H9 (cell line): ENCODE measurements at regions not wholly inside any gene's neighbourhood (a gene's known extent, or its start where the extent isn't known, plus 50 kb on each side); places are given as distances from the start of the nearest gene placed in this dataset.
"Not testable (repeated sequence)": the region's sequence is repeated elsewhere in the genome, so short reads cannot be mapped to it uniquely, and the experiment has no call there.

Experiments used
- DNase-seq: peaks from one replicate; pipeline ENCODE4 v3.0.0-alpha.2; 2017
- H2AFZ ChIP-seq: one replicate; pipeline ENCODE4 v1.6.1; 2013; ENCODE audit warnings: mild to moderate bottlenecking, low read length, control low read depth, moderate library complexity
- H2AK5ac ChIP-seq: 2 replicates; pipeline ENCODE4 v1.6.1; 2013; ENCODE audit warnings: low read length, control low read depth, mixed read lengths; ENCODE audit not compliant: insufficient read length
- H2BK120ac ChIP-seq: one replicate; pipeline ENCODE4 v1.6.1; 2013; ENCODE audit warnings: low read depth, mild to moderate bottlenecking, low read length, control low read depth, inconsistent platforms; ENCODE audit not compliant: poor library complexity, severe bottlenecking
- H2BK12ac ChIP-seq: 2 replicates; pipeline ENCODE4 v1.6.1; 2013; ENCODE audit warnings: low read length, control low read depth, mixed read lengths, low read depth; ENCODE audit not compliant: insufficient read length
- H2BK15ac ChIP-seq: 2 replicates; pipeline ENCODE4 v1.6.1; 2013; ENCODE audit warnings: low read depth, low read length, control low read depth
- H2BK20ac ChIP-seq: one replicate; pipeline ENCODE4 v1.6.1; 2013; ENCODE audit warnings: low read depth, mild to moderate bottlenecking, low read length, control low read depth, inconsistent platforms; ENCODE audit not compliant: poor library complexity, severe bottlenecking
- H2BK5ac ChIP-seq: 2 replicates; pipeline ENCODE4 v1.6.1; 2013; ENCODE audit warnings: low read length, control low read depth, mixed read lengths; ENCODE audit not compliant: insufficient read length
- H3K14ac ChIP-seq: 2 replicates; pipeline ENCODE4 v1.6.1; 2013; ENCODE audit warnings: low read length, control low read depth; ENCODE audit not compliant: insufficient read depth
- H3K18ac ChIP-seq: 2 replicates; pipeline ENCODE4 v1.6.1; 2013; ENCODE audit warnings: low read depth, mild to moderate bottlenecking, mixed read lengths, low read length, control low read depth; ENCODE audit not compliant: insufficient read length
- H3K23ac ChIP-seq: 2 replicates; pipeline ENCODE4 v1.6.1; 2013; ENCODE audit warnings: low read length, control low read depth, mixed read lengths, low read depth; ENCODE audit not compliant: insufficient read length
- H3K23me2 ChIP-seq: 2 replicates; pipeline ENCODE4 v1.6.1; 2013; ENCODE audit warnings: low read depth, mild to moderate bottlenecking, mixed read lengths, low read length, control low read depth; ENCODE audit not compliant: insufficient read length, poor library complexity, severe bottlenecking
- H3K27ac ChIP-seq: 2 replicates; pipeline ENCODE4 v1.5.1; 2013; ENCODE audit warnings: low read length, control low read depth, mixed read lengths, low read depth; ENCODE audit not compliant: insufficient read length
- H3K27me3 ChIP-seq: 2 replicates; pipeline ENCODE4 v1.6.1; 2013; ENCODE audit warnings: low read length, control low read depth, inconsistent platforms; ENCODE audit not compliant: insufficient read depth
- H3K4ac ChIP-seq: 2 replicates; pipeline ENCODE4 v1.6.1; 2013; ENCODE audit warnings: low read depth, mild to moderate bottlenecking, control low read depth, inconsistent platforms, low read length, moderate library complexity
- H3K4me1 ChIP-seq: 2 replicates; pipeline ENCODE4 v1.6.1; 2013; ENCODE audit warnings: low read length, control low read depth, inconsistent platforms; ENCODE audit not compliant: insufficient read depth
- H3K4me2 ChIP-seq: 2 replicates; pipeline ENCODE4 v1.6.1; 2013; ENCODE audit warnings: low read length, control low read depth, mixed read lengths; ENCODE audit not compliant: insufficient read length, insufficient read depth
- H3K56ac ChIP-seq: 2 replicates; pipeline ENCODE4 v1.6.1; 2013; ENCODE audit warnings: low read depth, mild to moderate bottlenecking, mixed read lengths, low read length, control low read depth; ENCODE audit not compliant: insufficient read length
- H3K79me1 ChIP-seq: 2 replicates; pipeline ENCODE4 v1.6.1; 2013; ENCODE audit warnings: low read depth, mild to moderate bottlenecking, moderate library complexity, low read length, control low read depth, inconsistent platforms; ENCODE audit not compliant: insufficient read depth, poor library complexity, severe bottlenecking
- H3K79me2 ChIP-seq: 2 replicates; pipeline ENCODE4 v1.6.1; 2013; ENCODE audit warnings: low read length, control low read depth, inconsistent platforms; ENCODE audit not compliant: insufficient read depth
- H3K9ac ChIP-seq: 2 replicates; pipeline ENCODE4 v1.6.1; 2013; ENCODE audit warnings: low read length, control low read depth, mixed read lengths; ENCODE audit not compliant: insufficient read length; ENCODE audit errors: extremely low read depth
- H3K9me3 ChIP-seq: one replicate; pipeline ENCODE4 v1.6.1; 2013; ENCODE audit warnings: low read depth, low read length, inconsistent platforms; ENCODE audit not compliant: control insufficient read depth
- H3T11ph ChIP-seq: one replicate; pipeline ENCODE4 v1.6.1; 2013; ENCODE audit warnings: mild to moderate bottlenecking, low read length, control low read depth, inconsistent platforms
- H4K20me1 ChIP-seq: one replicate; pipeline ENCODE4 v1.6.1; 2013; ENCODE audit not compliant: control insufficient read depth, insufficient read length, insufficient read depth
- H4K5ac ChIP-seq: 2 replicates; pipeline ENCODE4 v1.6.1; 2013; ENCODE audit warnings: low read depth, mild to moderate bottlenecking, mixed read lengths, low read length, control low read depth; ENCODE audit not compliant: insufficient read length
- H4K8ac ChIP-seq: replicated peaks from 2 replicates; pipeline ENCODE4 v1.6.1; 2013; ENCODE audit warnings: low read length, control low read depth, mixed read lengths, low read depth; ENCODE audit not compliant: insufficient read length
- H4K91ac ChIP-seq: 2 replicates; pipeline ENCODE4 v1.6.1; 2013; ENCODE audit warnings: low read depth, mild to moderate bottlenecking, moderate library complexity, mixed read lengths, low read length, control low read depth; ENCODE audit not compliant: insufficient read length
- H3K27ac Mint-ChIP-seq, 3 experiments: 2 replicates in 2 of 3; 3 replicates in 1 of 3; pipeline ENCODE4 v1.8.0; 2020 to 2021; ENCODE audit warnings: mixed read lengths in 3 of 3, mild to moderate bottlenecking in 1 of 3, moderate library complexity in 1 of 3
- H3K27me3 Mint-ChIP-seq: 2 replicates; pipeline ENCODE4 v1.8.0; 2021; ENCODE audit warnings: low read depth, mild to moderate bottlenecking, moderate library complexity, mixed read lengths
- H3K36me3 Mint-ChIP-seq, 3 experiments: 2 replicates in 2 of 3; 3 replicates in 1 of 3; pipeline ENCODE4 v1.8.0; 2020 to 2021; ENCODE audit warnings: low read depth in 3 of 3, mixed read lengths in 3 of 3; ENCODE audit not compliant: insufficient read depth in 1 of 3
- H3K4me1 Mint-ChIP-seq, 2 experiments: 2 replicates each; pipeline ENCODE4 v1.8.0; 2020; ENCODE audit warnings: mixed read lengths in 2 of 2
- H3K4me3 Mint-ChIP-seq, 2 experiments: 2 replicates in 1 of 2; 3 replicates in 1 of 2; pipeline ENCODE4 v1.8.0; 2020 to 2021; ENCODE audit warnings: mild to moderate bottlenecking in 2 of 2, mixed read lengths in 2 of 2, moderate library complexity in 1 of 2
- H3K9me3 Mint-ChIP-seq, 2 experiments: 2 replicates in 1 of 2; 3 replicates in 1 of 2; pipeline ENCODE4 v1.8.0; 2020; ENCODE audit warnings: mild to moderate bottlenecking in 2 of 2, mixed read lengths in 2 of 2, moderate library complexity in 1 of 2
- CTCF ChIP-seq: fragments of 200-600 bp; sonication (generic); conservative IDR thresholded peaks from 3 replicates; pipeline ENCODE4 v1.8.0; 2021; ENCODE audit warnings: antibody characterized with exemption, mild to moderate bottlenecking
- WGBS: extraction: QIAGEN DNeasy Blood & Tissue Kit; methylation state at CpG from one replicate; pipeline ENCODE4 v1.1.7; 2013; ENCODE audit warnings: missing lambda C conversion rate, low lambda C conversion rate, mixed read lengths; ENCODE audit not compliant: insufficient read length; ENCODE audit errors: extremely low coverage; 5-methylcytosine and 5-hydroxymethylcytosine counted together

GRCh38 chr6:97364327-97364726 is 81.3 kb upstream of the MMS22L start:
- no peaks in the 10 kb centered on the region for H3K79me2 ChIP-seq
- H3K4ac ChIP-seq, result no peak overlapping the region
- H3K4me2 ChIP-seq, result no peak overlapping the region
- H3K9me3 ChIP-seq, result no peaks in the 10 kb centered on the region
- no peaks in the 10 kb centered on the region for H3K27me3 ChIP-seq
- H3T11ph ChIP-seq, result no peak overlapping the region
- no peak overlapping the region for H3K27ac ChIP-seq
- H3K9ac ChIP-seq, result no peak overlapping the region
- no peak for DNase-seq
- Mint-ChIP-seq H3K9me3 (no peaks in the 10 kb centered on the region), H3K4me1 (no peaks in the 10 kb centered on the region), H3K27me3 (no peaks in the 10 kb centered on the region), H3K27ac (no peak overlapping the region), H3K36me3 (no peaks in the 10 kb centered on the region), H3K4me3 (no peak overlapping the region)
- no peak overlapping the region for H2AFZ ChIP-seq
- no peak overlapping the region for H4K5ac ChIP-seq
- H3K14ac ChIP-seq, result no peak overlapping the region
- no peak overlapping the region for H2BK5ac ChIP-seq
- H2BK12ac ChIP-seq, result no peak overlapping the region
- H2BK120ac ChIP-seq, result no peak overlapping the region
- no peak overlapping the region for H2BK20ac ChIP-seq
- no peak overlapping the region for H3K18ac ChIP-seq
- no peaks in the 10 kb centered on the region for H3K79me1 ChIP-seq
- H2AK5ac ChIP-seq, result no peak overlapping the region
- no peaks in the 10 kb centered on the region for H4K20me1 ChIP-seq
- no peaks in the 10 kb centered on the region for H3K4me1 ChIP-seq
- no peak overlapping the region for H4K91ac ChIP-seq
- WGBS, result no CpG with 5 or more reads among the region's 1 CpG
- no peak overlapping the region for H3K56ac ChIP-seq
- H3K23ac ChIP-seq, result no peak overlapping the region
- no peaks in the 10 kb centered on the region for H3K23me2 ChIP-seq
- H4K8ac ChIP-seq, result no peak overlapping the region
- TF ChIP-seq CTCF, result no peak
- no peak overlapping the region for H2BK15ac ChIP-seq

GRCh38 chr6:97382071-97382470 is 99.1 kb upstream of the MMS22L start:
- not testable (repeated sequence) for H2BK12ac ChIP-seq, H3K23me2 ChIP-seq, H3K4me1 ChIP-seq, H2AK5ac ChIP-seq, H3K56ac ChIP-seq, H3K14ac ChIP-seq, H4K5ac ChIP-seq, H3K27ac ChIP-seq, H3K4me3 Mint-ChIP-seq, H4K20me1 ChIP-seq, H4K91ac ChIP-seq, H4K8ac ChIP-seq, H3K9me3 ChIP-seq, H3T11ph ChIP-seq, H2BK20ac ChIP-seq, H3K27me3 Mint-ChIP-seq, H3K4me1 Mint-ChIP-seq, H2BK15ac ChIP-seq, H2AFZ ChIP-seq, H2BK5ac ChIP-seq, H3K27me3 ChIP-seq, H3K4ac ChIP-seq, H3K79me1 ChIP-seq, H3K27ac Mint-ChIP-seq, H3K79me2 ChIP-seq, H3K9ac ChIP-seq, DNase-seq, H3K23ac ChIP-seq, H3K18ac ChIP-seq, H3K4me2 ChIP-seq, H2BK120ac ChIP-seq
- Mint-ChIP-seq H3K36me3 (peaks cover 6 to 18% (median 9%) of the 10 kb centered on the region in 3 experiments; a peak in 6 of 7 replicates), H3K9me3 (peaks cover 8 to 14% of the 10 kb centered on the region in 2 experiments)
- no CpG with 5 or more reads among the region's 11 CpGs for WGBS
